CD4-positive, alpha-beta T cell treated with Interleukin-12 subunit alpha and Interleukin-12 subunit beta, for 1 hour (primary cell): ENCODE measurements at regions not wholly inside any gene's neighbourhood (a gene's known extent, or its start where the extent isn't known, plus 50 kb on each side); places are given as distances from the start of the nearest gene placed in this dataset.
"Not testable (repeated sequence)": the region's sequence is repeated elsewhere in the genome, so short reads cannot be mapped to it uniquely, and the experiment has no call there.

Experiments used
- DNase-seq: peaks from one replicate; pipeline ENCODE4 v3.0.0-alpha.2; 2020

- DNase-seq = no peak
Observed at GRCh38 chr12:34203866-34204620, 181.7 kb downstream of the ALG10 start.

DNA sequence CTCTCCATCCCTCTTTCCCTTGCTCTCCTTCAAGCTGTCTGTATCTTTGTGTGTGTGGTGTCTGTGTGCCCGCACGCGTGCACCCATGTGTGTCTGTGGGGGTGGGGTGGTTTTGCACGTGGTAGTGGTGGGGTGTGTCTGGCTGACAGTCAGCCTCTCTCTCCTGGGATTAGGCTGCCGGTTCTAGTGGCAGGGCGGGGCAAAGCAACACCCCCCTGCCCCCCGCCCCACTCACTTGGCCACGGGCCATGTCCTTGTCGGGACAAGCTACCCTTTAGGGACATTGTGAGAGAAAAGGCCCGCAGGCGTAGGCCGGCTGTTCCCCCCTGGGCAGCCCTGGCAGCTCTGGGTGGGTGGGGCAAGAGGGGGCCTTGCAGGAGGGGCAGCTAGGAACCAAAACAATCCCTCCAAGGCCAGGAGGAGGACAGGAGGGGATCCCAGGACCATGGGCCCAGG lies 182.6 kb downstream of the ALG10 start:
- no peak for DNase-seq

DNA sequence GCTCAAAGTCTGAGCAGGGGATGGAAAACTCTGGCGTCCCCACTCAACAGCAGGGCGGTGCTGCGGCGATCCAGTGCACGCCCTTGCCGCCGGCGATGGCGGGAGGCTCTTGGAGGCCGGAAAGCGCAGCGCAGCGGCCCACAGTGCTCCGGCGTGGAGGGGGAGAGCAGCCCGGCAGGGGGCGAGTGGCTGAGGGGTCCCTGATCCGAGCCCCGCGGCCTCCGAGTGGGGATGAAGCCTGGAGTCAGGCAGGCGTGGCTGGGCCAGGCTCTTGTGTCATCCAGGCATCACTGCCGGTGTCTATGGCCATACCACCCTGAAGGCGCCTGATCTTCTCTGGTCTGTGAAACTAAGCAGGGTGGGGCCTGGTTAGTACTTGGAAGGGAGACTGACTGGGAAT lies 183.1 kb downstream of the ALG10 start:
- no peak for DNase-seq

GRCh38 chr12:34206061-34206785 lies 183.9 kb downstream of the ALG10 start:
- DNase-seq = no peak

GRCh38 chr12:34207858-34208257 lies 185.6 kb downstream of the ALG10 start:
- no peak for DNase-seq

- no peak for DNase-seq
Observed at GRCh38 chr12:34208331-34209258, 186.3 kb downstream of the ALG10 start.

- DNase-seq = no peak
Observed at GRCh38 chr12:34209259-34209835, 187.1 kb downstream of the ALG10 start.

GRCh38 chr12:34210183-34210582 lies 187.9 kb downstream of the ALG10 start:
- DNase-seq = no peak

- no peak for DNase-seq
Observed at GRCh38 chr12:34210689-34211530, 188.6 kb downstream of the ALG10 start.

DNA sequence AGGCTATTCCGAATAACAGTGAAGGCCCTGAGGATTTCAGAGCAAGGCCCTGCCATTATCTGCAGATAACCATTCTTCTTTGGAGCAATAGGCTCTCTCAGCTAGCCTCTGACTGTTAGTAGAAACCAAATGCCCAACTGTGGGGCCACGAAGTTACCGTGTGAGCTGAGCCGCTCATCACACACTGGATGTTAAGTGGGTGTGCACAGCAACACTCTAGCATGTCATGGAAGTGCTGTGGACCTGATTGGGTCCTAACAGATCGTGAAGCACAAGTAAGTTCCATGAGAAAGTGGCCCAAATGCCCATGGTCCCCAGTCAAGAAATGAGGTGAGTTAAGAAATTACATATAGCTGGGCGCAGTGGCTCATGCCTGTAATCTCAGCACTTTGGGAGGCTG lies 190.4 kb downstream of the ALG10 start:
- DNase-seq = no peak

- DNase-seq = no peak
Observed at GRCh38 chr12:34214011-34214410, 191.7 kb downstream of the ALG10 start.

DNA sequence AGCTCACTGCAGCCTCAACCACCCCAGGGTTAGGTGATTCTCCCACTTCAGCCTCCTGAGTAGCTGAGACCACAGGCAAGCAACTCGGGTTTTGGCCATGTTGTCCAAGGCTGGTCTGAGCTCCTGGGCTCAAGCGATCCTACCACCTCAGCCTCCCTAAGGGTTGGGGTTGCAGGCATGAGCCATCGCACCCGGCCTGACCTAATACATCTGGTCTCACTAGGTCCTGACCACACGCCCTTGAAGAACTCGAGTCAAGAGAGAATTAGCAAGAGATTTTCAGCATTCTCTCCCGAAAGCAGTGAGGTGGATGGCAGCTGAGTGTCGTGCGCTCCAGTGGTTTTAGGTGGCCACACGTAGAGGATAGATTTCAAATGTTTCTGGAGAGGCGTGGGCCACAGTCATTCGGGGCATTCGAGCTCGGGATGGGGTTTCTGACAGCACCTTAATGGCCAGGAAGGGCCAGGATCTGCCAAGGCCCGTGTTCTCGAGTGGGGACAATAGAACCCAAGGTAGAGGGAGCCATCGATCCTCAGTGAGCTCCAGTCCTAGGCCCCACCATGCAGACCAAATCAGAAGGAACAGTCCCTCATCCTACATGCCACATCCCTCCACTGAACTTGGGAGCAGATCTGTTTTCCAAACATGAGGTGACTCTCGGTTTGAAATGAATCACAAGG lies 193.1 kb downstream of the ALG10 start:
- DNase-seq = no peak

- DNase-seq = no peak
Observed at GRCh38 chr12:34215893-34216285, 193.6 kb downstream of the ALG10 start.

DNA sequence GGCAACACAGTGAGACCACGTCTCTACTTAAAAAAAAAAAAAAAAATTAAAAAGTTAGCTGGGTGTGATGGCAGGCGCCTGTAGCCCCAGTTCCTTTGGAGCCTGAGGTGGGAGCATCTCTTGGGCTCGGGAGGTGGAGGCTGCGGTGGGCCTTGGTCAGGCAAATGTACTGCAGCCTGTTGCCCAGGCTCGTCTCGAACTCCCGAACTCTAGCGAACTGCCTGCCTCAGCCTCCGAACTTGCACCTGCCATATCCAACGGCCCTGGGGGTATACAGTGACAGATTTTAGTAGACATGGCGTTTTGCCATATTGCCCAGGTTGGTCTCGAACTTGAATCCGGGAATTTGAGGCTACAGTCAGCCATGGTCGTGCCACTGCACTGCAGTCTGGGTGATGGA lies 195.4 kb downstream of the ALG10 start:
- DNase-seq = no peak

- peak; percentile 69 for DNase-seq
Observed at GRCh38 chr12:34218193-34219045, 196.1 kb downstream of the ALG10 start.

DNA sequence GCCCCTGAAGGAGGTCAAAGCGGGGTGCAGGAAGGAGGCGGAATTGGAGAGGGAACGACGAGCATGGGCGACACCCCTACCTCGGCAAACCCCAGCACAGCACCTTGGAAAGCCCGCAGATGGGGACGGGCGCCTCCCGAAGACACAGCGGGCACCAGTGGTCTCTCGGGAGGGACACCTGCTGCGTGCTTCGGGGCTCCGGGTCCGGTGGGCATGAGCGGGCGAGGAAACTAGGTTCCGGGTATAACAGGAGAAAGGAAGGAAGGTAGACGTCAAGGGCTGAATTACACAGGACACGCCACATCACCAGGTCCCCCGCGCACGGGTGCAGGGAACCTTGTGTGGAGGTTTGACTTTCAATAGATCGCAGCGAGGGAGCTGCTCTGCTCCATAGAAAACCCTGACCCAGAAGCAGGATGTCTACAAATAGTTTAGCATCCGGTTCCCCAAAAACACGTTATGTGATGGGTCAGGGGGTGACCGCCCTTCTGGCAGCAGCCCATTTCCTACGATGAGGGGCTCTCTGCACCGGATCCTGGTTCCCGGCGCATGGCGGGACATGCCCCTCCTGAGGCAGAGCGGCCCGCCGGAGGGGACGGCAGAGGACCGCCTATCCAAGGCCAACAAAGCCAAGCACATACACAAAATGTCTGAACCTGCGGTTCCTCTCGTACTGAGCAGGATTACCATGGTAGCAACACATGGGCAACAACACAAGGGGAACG lies 196.9 kb downstream of the ALG10 start:
- DNase-seq = no peak

- DNase-seq = not testable (repeated sequence)
Observed at GRCh38 chr12:34220079-34220478, 197.8 kb downstream of the ALG10 start.

DNA sequence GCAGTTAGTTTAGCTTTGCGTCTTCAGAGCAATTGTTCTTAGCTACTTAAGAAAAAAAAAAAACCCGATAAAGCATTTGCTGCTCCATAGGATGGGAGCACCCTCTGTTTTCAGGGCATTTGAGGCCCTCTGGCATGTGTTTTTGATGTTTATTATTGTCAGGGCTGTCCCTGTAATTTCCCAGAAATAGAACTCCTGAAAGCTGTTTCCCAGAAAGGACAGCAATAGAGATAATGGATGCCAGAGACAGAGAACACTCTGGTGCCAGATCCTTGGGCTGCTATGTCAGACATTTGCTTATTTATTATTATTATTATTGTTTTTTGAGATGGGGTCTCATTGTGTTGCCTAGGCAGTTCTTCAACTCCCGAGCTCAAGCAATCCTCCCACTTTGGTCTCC lies 201.3 kb downstream of the ALG10 start:
- DNase-seq = no peak

DNA sequence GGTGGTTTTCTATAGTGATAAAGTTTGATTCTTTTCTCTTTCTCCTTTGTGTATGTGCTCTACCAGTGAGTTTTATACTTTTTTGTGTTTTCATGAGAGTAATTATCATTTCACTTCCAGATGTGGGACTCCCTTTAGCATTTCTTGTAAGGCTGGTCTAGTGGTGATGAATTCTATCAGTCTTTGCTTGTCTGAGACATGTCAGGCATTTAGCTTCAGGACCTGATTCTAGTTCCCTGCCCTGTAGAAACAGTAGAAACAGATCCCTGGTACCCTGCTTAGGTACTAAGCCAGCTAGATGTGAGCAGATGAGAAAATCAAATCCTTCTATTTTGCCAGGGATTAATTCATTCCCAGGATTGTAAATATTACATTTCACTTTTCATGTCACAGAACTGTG lies 203.7 kb downstream of the ALG10 start:
- DNase-seq = not testable (repeated sequence)

DNA sequence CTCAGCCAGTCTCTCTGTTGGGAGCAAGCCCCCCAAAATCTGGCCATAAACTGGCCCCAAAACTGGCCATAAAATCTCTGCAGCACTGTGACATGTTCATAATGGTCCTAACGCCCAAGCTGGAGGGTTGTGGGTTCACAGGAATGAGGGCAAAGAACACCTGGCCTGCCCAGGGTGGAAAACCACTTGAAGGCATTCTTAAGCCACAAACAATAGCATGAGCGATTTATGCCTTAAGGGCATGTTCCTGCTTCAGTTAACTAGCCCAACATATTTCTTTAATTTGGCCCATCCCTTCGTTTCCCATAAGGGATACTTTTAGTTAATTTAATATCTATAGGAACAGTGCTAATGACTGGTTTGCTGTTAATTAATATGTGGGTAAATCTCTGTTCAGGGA lies 205.8 kb downstream of the ALG10 start:
- DNase-seq = not testable (repeated sequence)
